ENCODE measurements at regions not wholly inside any gene's neighbourhood (a gene's known extent, or its start where the extent isn't known, plus 50 kb on each side); places are given as distances from the start of the nearest gene placed in this dataset.

DNA sequence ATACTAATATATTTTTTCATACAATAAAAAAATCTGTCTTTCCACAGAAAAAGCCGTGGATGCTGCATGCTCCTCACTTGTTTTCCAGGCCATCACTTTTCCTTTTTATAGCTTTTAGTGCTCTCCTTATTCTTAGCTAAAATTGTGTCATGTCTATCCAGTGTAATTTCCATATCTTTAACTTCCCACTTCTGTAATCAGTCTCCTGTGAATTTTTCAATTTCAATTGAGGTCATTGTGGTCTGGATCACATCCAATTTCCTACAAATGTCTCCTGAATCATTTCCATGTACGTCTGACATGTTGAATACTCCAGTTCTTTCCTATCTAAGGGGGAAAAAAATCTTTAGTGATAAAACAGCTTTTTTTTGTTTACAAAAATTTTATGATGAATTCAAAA, 838.2 kb upstream of the B3GALT2 start:
- DNase-seq (ENCODE audit: low read depth, low spot score) (no peak), ATAC-seq (no peak)
- no TSS peak for BruUV-seq (replicated peaks)
- H3K4me2 ChIP-seq (ENCODE audit: low read length): no peak overlapping the region
- no peaks in the 10 kb centered on the region for H3K9me3 ChIP-seq (ENCODE audit: control insufficient read depth in 1 of 2, insufficient read depth in 1 of 2, low read depth in 1 of 2, low read length in 2 of 2)
- no peak overlapping the region for H3K9ac ChIP-seq (ENCODE audit: low read length)
- no peak overlapping the region for H3K4me3 ChIP-seq (replicated peaks in 1 of 2; ENCODE audit: low read depth in 1 of 2, low read length in 2 of 2)
- no peaks in the 10 kb centered on the region for H3K79me2 ChIP-seq (ENCODE audit: insufficient read depth, low read length)
- ChIA-PET POLR2A (no interaction called here), CTCF (no interaction called here), RAD21 (ENCODE audit: low non-redundant PET in 1 of 2, low total read pairs in 2 of 2, uncharacterized antibody in 2 of 2, unreplicated experiment in 2 of 2) (no interaction called here)
- intact Hi-C loops (cut with micrococcal nuclease): no loop called here
- no peaks in the 10 kb centered on the region for H3K27me3 ChIP-seq (ENCODE audit: insufficient read depth, low read length)
- H3K27ac ChIP-seq (ENCODE audit: low read depth, low read length): no peak overlapping the region
- no peak for TF ChIP-seq POLR2A (IDR thresholded peaks at IDR 0.05; ENCODE audit: borderline replicate concordance, extremely low read depth, insufficient read depth, insufficient read length)
- TF ChIP-seq EZH2phosphoT487 (IDR thresholded peaks at IDR 0.05; ENCODE audit: borderline replicate concordance): no peak
- no peak for TF ChIP-seq SRF (IDR thresholded peaks at IDR 0.05; ENCODE audit: low read depth)
- no peak for TF ChIP-seq CBX3 (IDR thresholded peaks at IDR 0.05; ENCODE audit: low read depth)
- TF ChIP-seq SP1 (IDR thresholded peaks at IDR 0.05; ENCODE audit: low read depth): no peak
- H3K4me1 ChIP-seq (ENCODE audit: control insufficient read depth in 1 of 2, insufficient read depth in 2 of 2, low read length in 2 of 2): no peaks in the 10 kb centered on the region
- no peaks in the 10 kb centered on the region for H4K20me1 ChIP-seq (ENCODE audit: insufficient read depth)
- peaks cover 3% of the 10 kb centered on the region; the same call in 1 of the 2 replicates for H3K9me2 ChIP-seq (ENCODE audit: insufficient read depth)
- H3K36me3 ChIP-seq (ENCODE audit: control insufficient read depth in 1 of 2, insufficient read depth in 2 of 2, low read length in 2 of 2): no peaks in the 10 kb centered on the region
- H2AFZ ChIP-seq (ENCODE audit: low read depth, low read length, poor library complexity, severe bottlenecking): no peak overlapping the region

DNA sequence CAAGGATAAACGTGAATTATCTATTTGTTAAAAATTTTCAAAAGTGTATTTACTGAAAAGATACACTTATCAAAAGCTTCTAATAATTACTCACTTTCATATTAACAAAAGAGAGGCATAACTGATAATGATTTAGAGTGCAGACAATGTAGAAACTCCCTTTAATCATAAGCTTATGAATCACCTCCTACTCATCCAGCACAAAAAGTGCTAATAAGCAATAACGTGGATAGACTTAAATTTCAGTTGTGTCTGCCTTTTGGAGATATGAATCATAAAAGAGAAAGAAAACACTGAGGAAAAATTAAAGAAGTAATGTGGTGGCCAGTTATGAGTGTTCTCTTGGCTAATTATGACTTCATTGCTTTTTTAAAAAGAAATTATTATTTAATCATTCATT, 827.6 kb upstream of the B3GALT2 start:
- H3K27me3 ChIP-seq (ENCODE audit: insufficient read depth, low read length): no peaks in the 10 kb centered on the region
- H2AFZ ChIP-seq (ENCODE audit: low read depth, low read length, poor library complexity, severe bottlenecking): no peak overlapping the region
- DNase-seq (ENCODE audit: low read depth, low spot score) (no peak), ATAC-seq (no peak)
- no peaks in the 10 kb centered on the region for H4K20me1 ChIP-seq (ENCODE audit: insufficient read depth)
- no peaks in the 10 kb centered on the region for H3K9me3 ChIP-seq (ENCODE audit: control insufficient read depth in 1 of 2, insufficient read depth in 1 of 2, low read depth in 1 of 2, low read length in 2 of 2)
- no peak overlapping the region for H3K4me2 ChIP-seq (ENCODE audit: low read length)
- no peak overlapping the region for H3K9ac ChIP-seq (ENCODE audit: low read length)
- H3K4me1 ChIP-seq (ENCODE audit: control insufficient read depth in 1 of 2, insufficient read depth in 2 of 2, low read length in 2 of 2): no peaks in the 10 kb centered on the region
- no peaks in the 10 kb centered on the region for H3K36me3 ChIP-seq (ENCODE audit: control insufficient read depth in 1 of 2, insufficient read depth in 2 of 2, low read length in 2 of 2)
- H3K9me2 ChIP-seq (ENCODE audit: insufficient read depth): no peaks in the 10 kb centered on the region
- BruUV-seq (replicated peaks): no TSS peak
- H3K27ac ChIP-seq (ENCODE audit: low read depth, low read length): no peak overlapping the region
- POLR2A ChIA-PET: no interaction called here
- CTCF ChIA-PET: no interaction called here
- no peak overlapping the region for H3K4me3 ChIP-seq (replicated peaks in 1 of 2; ENCODE audit: low read depth in 1 of 2, low read length in 2 of 2)
- intact Hi-C loops (cut with micrococcal nuclease): no loop called here
- H3K79me2 ChIP-seq (ENCODE audit: insufficient read depth, low read length): no peaks in the 10 kb centered on the region
- RAD21 ChIA-PET (ENCODE audit: low non-redundant PET in 1 of 2, low total read pairs in 2 of 2, uncharacterized antibody in 2 of 2, unreplicated experiment in 2 of 2): no interaction called here
- TF ChIP-seq CEBPB (IDR thresholded peaks at IDR 0.05; ENCODE audit: low read depth) (no peak), REST (IDR thresholded peaks at IDR 0.05; ENCODE audit: low read depth) (no peak), ZNF274 (IDR thresholded peaks at IDR 0.05; ENCODE audit: low read depth, low read length) (no peak), YY1 (IDR thresholded peaks at IDR 0.05; ENCODE audit: extremely low read depth, insufficient replicate concordance, low read depth, low read length) (no peak), JUND (IDR thresholded peaks at IDR 0.05) (no peak), EZH2phosphoT487 (IDR thresholded peaks at IDR 0.05; ENCODE audit: borderline replicate concordance) (no peak), FOSL1 (IDR thresholded peaks at IDR 0.05; ENCODE audit: low read depth) (no peak), POLR2A (IDR thresholded peaks at IDR 0.05; ENCODE audit: borderline replicate concordance, extremely low read depth, insufficient read depth, insufficient read length) (no peak), CBX3 (IDR thresholded peaks at IDR 0.05; ENCODE audit: low read depth) (no peak), ZFX (IDR thresholded peaks at IDR 0.05) (no peak), EZH2 (IDR thresholded peaks at IDR 0.05) (no peak)
- TF ChIP-seq, protein P1, sequence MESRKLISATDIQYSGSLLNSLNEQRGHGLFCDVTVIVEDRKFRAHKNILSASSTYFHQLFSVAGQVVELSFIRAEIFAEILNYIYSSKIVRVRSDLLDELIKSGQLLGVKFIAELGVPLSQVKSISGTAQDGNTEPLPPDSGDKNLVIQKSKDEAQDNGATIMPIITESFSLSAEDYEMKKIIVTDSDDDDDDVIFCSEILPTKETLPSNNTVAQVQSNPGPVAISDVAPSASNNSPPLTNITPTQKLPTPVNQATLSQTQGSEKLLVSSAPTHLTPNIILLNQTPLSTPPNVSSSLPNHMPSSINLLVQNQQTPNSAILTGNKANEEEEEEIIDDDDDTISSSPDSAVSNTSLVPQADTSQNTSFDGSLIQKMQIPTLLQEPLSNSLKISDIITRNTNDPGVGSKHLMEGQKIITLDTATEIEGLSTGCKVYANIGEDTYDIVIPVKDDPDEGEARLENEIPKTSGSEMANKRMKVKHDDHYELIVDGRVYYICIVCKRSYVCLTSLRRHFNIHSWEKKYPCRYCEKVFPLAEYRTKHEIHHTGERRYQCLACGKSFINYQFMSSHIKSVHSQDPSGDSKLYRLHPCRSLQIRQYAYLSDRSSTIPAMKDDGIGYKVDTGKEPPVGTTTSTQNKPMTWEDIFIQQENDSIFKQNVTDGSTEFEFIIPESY (IDR thresholded peaks at IDR 0.05; ENCODE audit: extremely low read depth, insufficient replicate concordance, low read length): no peak
- TF ChIP-seq, protein P2, sequence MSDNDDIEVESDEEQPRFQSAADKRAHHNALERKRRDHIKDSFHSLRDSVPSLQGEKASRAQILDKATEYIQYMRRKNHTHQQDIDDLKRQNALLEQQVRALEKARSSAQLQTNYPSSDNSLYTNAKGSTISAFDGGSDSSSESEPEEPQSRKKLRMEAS (IDR thresholded peaks at IDR 0.05): no peak

All from HCT116 (cell line).